ENCODE measurements at regions not wholly inside any gene's neighbourhood (a gene's known extent, or its start where the extent isn't known, plus 50 kb on each side); places are given as distances from the start of the nearest gene placed in this dataset.

GRCh38 chr2:145341536-145341935 is 821.6 kb upstream of the ZEB2 start:
- no peak for TF ChIP-seq CTCF (IDR thresholded peaks at IDR 0.05; ENCODE audit: low read depth, low read length, missing control alignments)
- no peaks in the 10 kb centered on the region for H3K27me3 ChIP-seq (replicated peaks)
- no peaks in the 10 kb centered on the region for H3K36me3 ChIP-seq (replicated peaks)
- H3K27ac ChIP-seq, result no peak overlapping the region
- no peak overlapping the region for H3K4me3 ChIP-seq (ENCODE audit: low read depth, low read length)
- DNase-seq, result no peak
- in situ Hi-C loops (cut with HindIII; ENCODE audit: low pct_ligation_motif_present, low sequenced_read_pairs), result no loop called here

- DNase-seq, result no peak
- no peak overlapping the region for H3K4me3 ChIP-seq (ENCODE audit: low read depth, low read length)
- no peak for TF ChIP-seq CTCF (IDR thresholded peaks at IDR 0.05; ENCODE audit: low read depth, low read length, missing control alignments)
- no peaks in the 10 kb centered on the region for H3K27me3 ChIP-seq (replicated peaks)
- no peaks in the 10 kb centered on the region for H3K36me3 ChIP-seq (replicated peaks)
- H3K27ac ChIP-seq, result no peak overlapping the region
- in situ Hi-C loops (cut with HindIII; ENCODE audit: low pct_ligation_motif_present, low sequenced_read_pairs), result no loop called here
These were observed 819.7 kb upstream of the ZEB2 start for GRCh38 chr2:145339646-145340045.

GRCh38 chr2:145332210-145332898 is 812.4 kb upstream of the ZEB2 start:
- in situ Hi-C loops (cut with HindIII; ENCODE audit: low pct_ligation_motif_present, low sequenced_read_pairs), result no loop called here

GRCh38 chr2:145329971-145330370 is 810.1 kb upstream of the ZEB2 start:
- DNase-seq, result no peak
- in situ Hi-C loops (cut with HindIII; ENCODE audit: low pct_ligation_motif_present, low sequenced_read_pairs), result no loop called here
- TF ChIP-seq CTCF (IDR thresholded peaks at IDR 0.05; ENCODE audit: low read depth, low read length, missing control alignments), result no peak

More at GRCh38 chr2:145332210-145332898, 812.4 kb upstream of the ZEB2 start:
- Histone ChIP-seq H3K27ac (no peak overlapping the region), H3K27me3 (replicated peaks) (no peaks in the 10 kb centered on the region), H3K36me3 (replicated peaks) (no peaks in the 10 kb centered on the region), H3K4me3 (ENCODE audit: low read depth, low read length) (no peak overlapping the region)
- TF ChIP-seq CTCF (IDR thresholded peaks at IDR 0.05; ENCODE audit: low read depth, low read length, missing control alignments), result no peak
- no peak for DNase-seq

GRCh38 chr2:145325485-145325884 is 805.6 kb upstream of the ZEB2 start:
- Histone ChIP-seq H3K4me3 (ENCODE audit: low read depth, low read length) (no peak overlapping the region), H3K27me3 (replicated peaks) (no peaks in the 10 kb centered on the region), H3K27ac (no peak overlapping the region), H3K36me3 (replicated peaks) (no peaks in the 10 kb centered on the region)
- TF ChIP-seq CTCF (IDR thresholded peaks at IDR 0.05; ENCODE audit: low read depth, low read length, missing control alignments), result no peak
- in situ Hi-C loops (cut with HindIII; ENCODE audit: low pct_ligation_motif_present, low sequenced_read_pairs), result no loop called here
- no peak for DNase-seq

More at GRCh38 chr2:145329971-145330370, 810.1 kb upstream of the ZEB2 start:
- no peaks in the 10 kb centered on the region for H3K27me3 ChIP-seq (replicated peaks)
- no peak overlapping the region for H3K27ac ChIP-seq
- no peaks in the 10 kb centered on the region for H3K36me3 ChIP-seq (replicated peaks)
- no peak overlapping the region for H3K4me3 ChIP-seq (ENCODE audit: low read depth, low read length)

GRCh38 chr2:145324748-145325147 is 804.8 kb upstream of the ZEB2 start:
- no peak for DNase-seq
- TF ChIP-seq CTCF (IDR thresholded peaks at IDR 0.05; ENCODE audit: low read depth, low read length, missing control alignments), result no peak
- in situ Hi-C loops (cut with HindIII; ENCODE audit: low pct_ligation_motif_present, low sequenced_read_pairs), result no loop called here
- H3K27me3 ChIP-seq (replicated peaks), result no peaks in the 10 kb centered on the region
- H3K27ac ChIP-seq, result no peak overlapping the region
- no peaks in the 10 kb centered on the region for H3K36me3 ChIP-seq (replicated peaks)
- no peak overlapping the region for H3K4me3 ChIP-seq (ENCODE audit: low read depth, low read length)
